Endothelial cell (in vitro differentiated cells): ENCODE measurements at regions not wholly inside any gene's neighbourhood (a gene's known extent, or its start where the extent isn't known, plus 50 kb on each side); places are given as distances from the start of the nearest gene placed in this dataset.
A peak's percentile ranks its signal among the peaks of the same experiment; 100 is the strongest.

Experiments
- DNase-seq: peaks from one replicate; pipeline ENCODE4 v3.0.0; 2021; ENCODE audit warnings: low spot score
- H3K27ac Mint-ChIP-seq: one replicate; pipeline ENCODE4 v1.8.0; 2021; ENCODE audit warnings: mixed read lengths, inconsistent platforms; ENCODE audit not compliant: unreplicated experiment
- H3K27me3 Mint-ChIP-seq: one replicate; pipeline ENCODE4 v1.8.0; 2021; ENCODE audit warnings: mild to moderate bottlenecking, moderate library complexity, mixed read lengths, inconsistent platforms; ENCODE audit not compliant: unreplicated experiment
- H3K36me3 Mint-ChIP-seq: one replicate; pipeline ENCODE4 v1.8.0; 2021; ENCODE audit warnings: mild to moderate bottlenecking, low read depth, mixed read lengths, inconsistent platforms; ENCODE audit not compliant: unreplicated experiment
- H3K4me1 Mint-ChIP-seq: one replicate; pipeline ENCODE4 v1.8.0; 2021; ENCODE audit warnings: mild to moderate bottlenecking, mixed read lengths, inconsistent platforms; ENCODE audit not compliant: unreplicated experiment
- H3K4me3 Mint-ChIP-seq: one replicate; pipeline ENCODE4 v1.8.0; 2021; ENCODE audit warnings: mild to moderate bottlenecking, mixed read lengths, inconsistent platforms; ENCODE audit not compliant: unreplicated experiment
- H3K9me3 Mint-ChIP-seq: one replicate; pipeline ENCODE4 v1.8.0; 2021; ENCODE audit warnings: mixed read lengths, inconsistent platforms; ENCODE audit not compliant: unreplicated experiment
- TF ChIP-seq, protein P1 (sequence below): fragments of 200-600 bp; sonication (generic); IDR thresholded peaks from one replicate; pipeline ENCODE4 v1.5.0; 2021; ENCODE audit warnings: antibody characterized with exemption; ENCODE audit not compliant: unreplicated experiment

GRCh38 chr5:56591081-56591480 is 224.3 kb upstream of the MAP3K1 start:
- TF ChIP-seq, protein P1, sequence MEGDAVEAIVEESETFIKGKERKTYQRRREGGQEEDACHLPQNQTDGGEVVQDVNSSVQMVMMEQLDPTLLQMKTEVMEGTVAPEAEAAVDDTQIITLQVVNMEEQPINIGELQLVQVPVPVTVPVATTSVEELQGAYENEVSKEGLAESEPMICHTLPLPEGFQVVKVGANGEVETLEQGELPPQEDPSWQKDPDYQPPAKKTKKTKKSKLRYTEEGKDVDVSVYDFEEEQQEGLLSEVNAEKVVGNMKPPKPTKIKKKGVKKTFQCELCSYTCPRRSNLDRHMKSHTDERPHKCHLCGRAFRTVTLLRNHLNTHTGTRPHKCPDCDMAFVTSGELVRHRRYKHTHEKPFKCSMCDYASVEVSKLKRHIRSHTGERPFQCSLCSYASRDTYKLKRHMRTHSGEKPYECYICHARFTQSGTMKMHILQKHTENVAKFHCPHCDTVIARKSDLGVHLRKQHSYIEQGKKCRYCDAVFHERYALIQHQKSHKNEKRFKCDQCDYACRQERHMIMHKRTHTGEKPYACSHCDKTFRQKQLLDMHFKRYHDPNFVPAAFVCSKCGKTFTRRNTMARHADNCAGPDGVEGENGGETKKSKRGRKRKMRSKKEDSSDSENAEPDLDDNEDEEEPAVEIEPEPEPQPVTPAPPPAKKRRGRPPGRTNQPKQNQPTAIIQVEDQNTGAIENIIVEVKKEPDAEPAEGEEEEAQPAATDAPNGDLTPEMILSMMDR, result no peak
- Mint-ChIP-seq H3K4me3 (no peak overlapping the region), H3K9me3 (no peaks in the 10 kb centered on the region), H3K36me3 (no peaks in the 10 kb centered on the region), H3K4me1 (peaks cover 22% of the 10 kb centered on the region), H3K27ac (no peak overlapping the region), H3K27me3 (peaks cover 6% of the 10 kb centered on the region)
- no peak for DNase-seq

DNA sequence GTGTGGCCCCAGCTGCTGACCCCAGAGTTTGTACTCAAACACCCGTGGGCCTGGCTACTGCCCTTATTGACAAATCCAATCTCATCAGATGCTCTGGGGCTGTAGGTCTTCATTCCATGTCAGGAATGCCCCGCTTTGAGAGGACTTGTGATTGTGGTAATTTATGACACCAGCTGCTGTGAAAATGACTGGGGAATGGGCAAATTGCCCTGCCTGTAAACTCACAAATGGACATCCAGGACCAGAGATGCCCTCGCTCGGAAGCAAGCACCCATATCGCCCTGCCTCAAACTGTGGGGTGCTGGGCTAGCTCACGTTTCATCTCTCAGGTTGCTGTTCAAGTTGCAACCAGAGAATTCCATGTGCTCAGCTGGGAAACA is 225.9 kb upstream of the MAP3K1 start:
- Mint-ChIP-seq H3K9me3 (no peaks in the 10 kb centered on the region), H3K36me3 (no peaks in the 10 kb centered on the region), H3K4me1 (peaks cover 30% of the 10 kb centered on the region), H3K4me3 (no peak overlapping the region), H3K27ac (no peak overlapping the region), H3K27me3 (peaks cover 6% of the 10 kb centered on the region)
- TF ChIP-seq, protein P1, result no peak
- no peak for DNase-seq

- TF ChIP-seq, protein P1, result no peak
- peak; percentile 19 for DNase-seq
- no peak overlapping the region for H3K4me3 Mint-ChIP-seq
- no peaks in the 10 kb centered on the region for H3K9me3 Mint-ChIP-seq
- peaks cover 30% of the 10 kb centered on the region for H3K4me1 Mint-ChIP-seq
- H3K27ac Mint-ChIP-seq, result peak overlapping the region; percentile 70
- H3K27me3 Mint-ChIP-seq, result peaks cover 6% of the 10 kb centered on the region
- no peaks in the 10 kb centered on the region for H3K36me3 Mint-ChIP-seq
Measured at GRCh38 chr5:56588636-56589480, 226.5 kb upstream of the MAP3K1 start.

DNA sequence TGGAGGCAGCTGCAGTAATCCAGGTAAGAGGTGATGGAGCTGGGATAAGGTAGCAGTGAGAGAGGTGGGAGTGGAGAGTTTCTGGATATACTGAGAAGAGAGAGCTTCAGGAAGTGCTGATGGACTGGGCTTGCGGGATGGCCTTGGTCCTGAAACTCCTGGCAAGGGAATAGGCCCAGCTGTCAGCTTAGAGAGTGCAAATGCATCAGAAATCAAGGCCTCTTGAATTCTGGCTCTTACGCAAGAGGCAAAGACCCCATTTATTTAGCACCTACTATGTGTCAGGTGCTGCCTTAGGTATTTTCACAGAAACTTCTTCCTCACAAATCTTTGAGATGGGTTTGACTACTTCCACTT is 227.2 kb upstream of the MAP3K1 start:
- peaks cover 30% of the 10 kb centered on the region for H3K4me1 Mint-ChIP-seq
- H3K36me3 Mint-ChIP-seq, result no peaks in the 10 kb centered on the region
- H3K9me3 Mint-ChIP-seq, result no peaks in the 10 kb centered on the region
- no peak for DNase-seq
- H3K4me3 Mint-ChIP-seq, result no peak overlapping the region
- TF ChIP-seq, protein P1, result no peak
- H3K27me3 Mint-ChIP-seq, result peaks cover 5% of the 10 kb centered on the region
- peak overlapping the region; percentile 76 for H3K27ac Mint-ChIP-seq

GRCh38 chr5:56587381-56588130 is 227.8 kb upstream of the MAP3K1 start:
- Mint-ChIP-seq H3K4me1 (peaks cover 30% of the 10 kb centered on the region), H3K9me3 (no peaks in the 10 kb centered on the region), H3K4me3 (peak overlapping the region; percentile 17), H3K27me3 (peaks cover 5% of the 10 kb centered on the region), H3K36me3 (no peaks in the 10 kb centered on the region), H3K27ac (peak overlapping the region; percentile 76)
- TF ChIP-seq, protein P1, result no peak
- DNase-seq, result no peak
